Medulla oblongata (tissue), 1 donor: ENCODE measurements at regions not wholly inside any gene's neighbourhood (a gene's known extent, or its start where the extent isn't known, plus 50 kb on each side); places are given as distances from the start of the nearest gene placed in this dataset.

ENCODE experiments used
- DNase-seq: peaks from one replicate; pipeline ENCODE4 v3.0.0-alpha.2; 2015; ENCODE audit errors: extremely low spot score

DNA sequence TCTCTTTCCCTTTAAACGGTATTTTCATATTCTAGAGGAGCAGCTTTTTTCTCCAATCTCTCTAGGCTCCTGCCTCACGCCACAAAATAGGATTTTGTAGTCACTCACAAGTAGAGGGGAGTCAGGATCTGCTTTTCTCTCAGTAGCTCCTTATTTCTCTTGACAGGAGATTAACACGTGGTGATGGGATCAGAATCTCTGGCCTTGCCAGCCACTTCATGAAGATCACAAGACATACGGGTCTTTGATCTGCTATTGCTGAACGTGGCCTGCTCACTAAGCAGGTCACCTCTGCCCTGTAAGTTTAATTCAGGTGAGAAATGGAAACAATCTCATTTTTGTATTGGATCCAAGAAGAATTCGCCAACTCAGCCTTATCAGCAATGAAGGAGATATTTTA is 257.5 kb downstream of the DIRAS2 start:
- DNase-seq, result no peak

DNA sequence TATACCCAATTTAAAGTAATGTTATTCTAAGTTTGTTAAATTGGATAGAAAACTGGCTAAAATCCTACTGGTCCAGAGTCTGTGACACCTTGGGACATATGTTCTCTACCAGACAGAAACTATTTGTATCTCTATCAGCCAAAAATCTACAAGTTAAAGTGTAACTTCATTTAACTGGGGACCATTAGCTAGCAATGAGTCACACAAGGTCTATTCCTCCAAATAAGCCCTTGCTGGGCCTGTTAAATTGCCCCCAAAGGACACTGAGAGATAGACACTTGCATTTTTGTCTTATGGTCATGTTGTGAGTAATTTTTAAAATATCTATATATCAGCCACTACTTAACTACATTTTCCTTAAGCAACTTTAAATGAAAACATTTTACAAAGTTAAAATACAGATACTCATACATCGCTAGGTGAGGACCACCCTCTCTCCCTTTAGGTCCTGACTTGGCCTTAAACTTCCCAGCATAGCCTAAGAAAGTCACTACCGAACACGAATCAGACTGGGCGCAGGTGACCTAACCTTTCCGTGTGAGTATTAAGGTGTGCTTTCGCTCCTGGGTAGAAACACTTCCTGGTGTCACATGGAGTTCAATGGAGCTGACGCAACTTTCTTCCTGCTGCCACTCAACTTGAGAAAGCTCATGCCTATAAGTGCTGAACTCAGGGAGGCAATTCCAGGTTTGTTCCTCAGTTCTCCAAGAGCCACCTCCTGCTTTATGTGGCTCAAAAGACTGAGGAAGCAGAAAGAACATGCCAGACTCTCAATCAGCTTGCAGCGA is 249.1 kb downstream of the DIRAS2 start:
- DNase-seq, result no peak

DNA sequence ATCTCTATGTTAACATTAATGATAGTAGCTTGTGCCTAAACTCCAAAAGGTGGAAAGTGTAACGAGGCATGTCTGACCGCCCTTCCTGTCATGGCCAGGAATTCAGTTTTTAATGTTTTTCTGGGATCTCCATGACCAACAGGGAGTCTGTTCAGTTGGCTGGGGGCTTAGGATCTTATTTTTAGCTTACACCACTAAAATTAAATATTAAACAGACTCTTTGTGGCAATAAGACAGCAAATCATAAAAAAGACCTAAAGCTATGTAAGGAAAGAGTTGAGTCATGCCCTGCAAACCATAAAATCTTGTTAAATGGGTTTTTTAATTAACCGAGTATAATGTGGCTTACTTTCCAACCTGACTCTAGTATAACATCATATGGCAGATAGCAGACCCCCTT is 247.8 kb downstream of the DIRAS2 start:
- no peak for DNase-seq

DNA sequence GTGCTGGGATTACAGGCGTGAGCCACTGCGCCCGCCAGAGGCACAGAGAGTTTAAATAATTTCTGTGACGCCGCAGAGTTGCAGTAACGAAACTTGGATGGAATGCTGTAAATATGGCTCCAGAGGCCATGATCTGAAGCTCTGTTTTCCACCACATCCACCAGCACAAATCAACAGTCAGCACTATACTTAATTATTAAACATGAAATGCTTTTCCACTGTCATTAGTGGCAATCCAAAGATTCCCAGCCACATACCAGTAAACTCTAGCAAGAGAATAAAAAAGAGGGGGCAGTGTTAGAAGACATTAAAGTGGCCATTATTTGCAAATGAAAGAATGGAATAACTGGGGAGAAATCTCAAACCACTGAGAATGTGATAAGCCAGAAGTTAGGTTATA is 242.5 kb downstream of the DIRAS2 start:
- DNase-seq, result no peak

DNA sequence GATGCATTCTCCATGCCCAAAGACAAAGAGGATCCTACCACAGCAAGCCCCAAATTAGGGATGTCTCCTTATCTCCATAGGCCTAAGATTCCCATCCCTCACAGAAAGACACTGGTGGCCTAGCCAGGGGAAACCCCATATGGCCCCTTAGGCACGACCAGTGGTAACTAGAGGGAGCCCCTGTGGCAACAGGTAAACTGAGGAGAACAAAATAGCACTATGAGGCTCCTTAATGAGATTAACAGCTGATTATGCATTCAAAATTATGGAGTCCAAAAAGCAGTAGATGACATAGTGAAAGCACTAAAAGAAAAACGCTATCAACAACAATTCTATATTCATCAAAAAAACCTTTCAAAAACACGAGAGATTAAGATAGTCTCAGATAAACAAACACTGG is 234.0 kb downstream of the DIRAS2 start:
- no peak for DNase-seq

DNA sequence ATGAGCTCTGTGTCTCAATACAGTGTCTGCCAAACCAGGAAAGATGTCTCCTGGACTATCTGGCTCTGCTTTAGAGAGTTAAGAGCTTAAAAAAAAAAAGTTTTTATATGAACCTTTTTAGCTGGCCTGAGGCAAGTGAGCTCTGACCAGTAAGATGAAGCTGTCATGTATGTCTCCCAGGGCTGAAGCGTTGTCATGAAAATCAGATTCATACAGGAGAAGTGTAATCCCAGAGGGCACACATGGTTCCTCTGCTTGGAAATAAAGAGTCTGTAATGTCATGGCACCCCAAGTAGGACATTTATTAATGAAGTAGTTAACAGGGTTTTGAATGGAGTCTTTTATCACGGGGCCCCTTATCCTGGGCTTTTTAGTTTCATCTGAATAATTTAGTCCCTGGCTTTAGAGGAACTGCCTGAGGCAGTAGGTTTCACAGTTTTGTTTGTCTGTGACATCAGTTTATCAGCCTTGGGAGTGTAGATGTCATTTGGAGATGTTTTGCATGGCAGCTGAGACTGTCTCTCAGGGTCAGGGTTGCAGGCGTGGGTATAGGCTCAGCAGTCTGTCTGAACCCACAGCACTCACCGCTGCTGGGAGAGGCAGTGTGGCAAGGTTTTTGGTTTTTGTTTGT is 223.3 kb downstream of the DIRAS2 start:
- no peak for DNase-seq

DNA sequence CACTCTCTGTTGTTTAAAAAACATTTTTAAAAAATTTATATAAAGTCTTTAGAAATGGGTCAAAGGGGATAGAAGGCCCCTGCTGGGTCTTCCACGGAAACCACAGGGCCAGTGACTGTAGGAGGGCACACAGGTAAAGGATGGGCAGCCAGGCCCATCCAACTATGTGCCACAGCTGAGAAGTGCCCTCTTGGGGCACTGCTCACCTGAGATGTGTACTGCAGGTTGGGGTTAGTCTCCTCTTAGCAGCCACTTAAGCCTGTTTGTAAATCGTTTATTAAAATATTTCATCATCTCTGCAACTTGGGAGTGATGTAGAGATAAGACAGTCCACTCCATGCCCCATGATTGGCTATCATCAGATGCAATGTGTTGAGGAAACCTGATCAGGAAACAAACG is 222.4 kb downstream of the DIRAS2 start:
- no peak for DNase-seq

DNA sequence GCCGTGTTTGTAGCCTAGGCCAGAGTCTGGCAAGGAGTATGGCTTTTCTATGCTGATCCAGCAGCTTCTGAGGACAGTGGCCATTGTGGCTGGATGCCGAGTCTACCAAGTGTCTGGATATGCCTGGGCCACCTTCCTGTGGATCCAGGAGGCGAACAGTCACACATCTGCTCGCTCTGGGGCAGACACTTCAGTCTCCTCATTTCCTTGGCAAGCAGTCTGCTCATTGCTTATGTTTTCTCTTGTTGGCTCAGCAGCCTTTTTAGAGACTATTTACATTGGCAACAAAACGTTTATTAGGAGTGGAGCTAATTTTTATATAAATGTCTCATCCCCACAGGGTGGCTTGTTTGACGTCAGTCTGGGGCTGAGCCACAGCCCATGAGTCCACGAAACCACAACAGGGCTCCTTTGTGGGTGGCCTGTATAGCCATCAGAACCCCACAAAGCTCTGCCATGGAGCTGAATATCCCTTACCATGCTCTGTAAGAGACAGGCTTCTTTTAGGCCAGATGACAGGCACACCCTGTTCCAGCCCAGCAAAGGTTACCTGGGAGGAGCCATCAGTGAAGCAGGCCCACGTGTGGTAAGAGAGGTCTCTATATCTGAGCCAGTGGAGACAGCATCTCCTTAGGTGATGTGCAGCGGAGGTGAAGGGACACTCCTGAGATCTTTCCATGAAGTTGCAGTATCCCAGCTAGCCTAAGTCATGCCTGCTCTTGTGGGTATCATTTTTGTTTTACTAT is 221.7 kb downstream of the DIRAS2 start:
- no peak for DNase-seq

DNA sequence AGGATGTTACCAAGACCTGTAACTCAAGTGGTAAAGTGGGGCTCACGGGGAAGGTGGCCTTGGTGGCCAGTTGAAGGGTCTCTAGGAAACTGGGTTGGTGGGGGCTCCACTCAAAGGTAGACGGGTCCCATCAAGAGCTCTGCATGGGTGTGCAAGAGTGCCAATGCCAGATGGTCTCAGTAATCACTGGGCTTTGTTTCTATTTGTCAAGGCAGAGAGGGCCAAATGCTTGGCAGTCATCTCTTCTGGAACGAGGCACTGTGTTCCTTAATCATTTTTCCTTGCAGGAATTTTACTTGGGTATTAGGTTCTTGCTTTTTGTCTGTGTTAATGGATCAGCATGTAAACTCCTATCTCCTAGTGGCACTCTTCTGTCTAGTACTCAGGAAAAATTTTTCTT is 220.8 kb downstream of the DIRAS2 start:
- DNase-seq, result no peak

DNA sequence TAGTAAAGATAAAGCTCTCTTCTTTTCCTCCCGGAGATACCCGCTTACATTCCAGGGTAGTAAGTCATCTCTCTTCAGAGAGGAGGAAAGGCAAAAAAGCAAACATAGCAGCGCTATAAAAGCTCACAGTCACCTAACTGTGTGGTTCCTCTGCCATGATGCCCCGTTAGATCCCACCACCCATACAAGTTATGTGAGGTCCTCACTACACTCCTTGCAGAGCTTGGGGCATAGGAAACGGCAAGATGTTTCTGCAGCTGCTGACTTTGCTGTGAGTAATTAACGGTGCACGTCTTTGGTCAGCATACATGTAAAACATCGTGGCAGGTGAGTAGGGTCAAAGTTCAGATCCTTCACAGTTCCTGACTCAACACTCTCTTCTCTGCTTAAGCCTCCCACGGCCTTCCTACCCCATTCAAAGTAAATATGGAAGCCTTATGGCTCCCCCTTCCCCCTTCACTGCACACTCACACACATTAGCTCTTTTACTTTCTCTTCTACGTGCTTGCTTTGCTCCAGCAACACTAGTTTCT is 218.9 kb downstream of the DIRAS2 start:
- no peak for DNase-seq

DNA sequence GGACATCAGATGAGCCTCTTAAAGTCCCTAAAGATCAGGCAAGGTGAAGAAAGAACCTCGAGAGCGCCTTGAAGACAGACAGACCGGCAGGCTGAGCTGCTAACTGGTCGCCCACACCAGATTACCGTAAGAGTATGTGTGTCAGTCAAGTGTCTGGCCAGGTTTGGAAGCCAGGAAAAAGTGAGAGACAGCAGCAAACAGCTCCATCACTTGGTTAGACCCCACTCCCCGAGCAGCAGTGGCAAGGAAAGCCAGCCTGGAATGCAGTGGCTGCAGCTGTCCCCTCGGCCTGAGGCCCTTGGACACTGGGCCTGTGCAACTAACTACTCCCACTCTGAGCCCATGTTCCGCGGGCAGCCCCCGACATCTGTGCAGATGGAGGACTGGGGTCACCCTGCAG is 214.1 kb downstream of the DIRAS2 start:
- DNase-seq, result no peak

DNA sequence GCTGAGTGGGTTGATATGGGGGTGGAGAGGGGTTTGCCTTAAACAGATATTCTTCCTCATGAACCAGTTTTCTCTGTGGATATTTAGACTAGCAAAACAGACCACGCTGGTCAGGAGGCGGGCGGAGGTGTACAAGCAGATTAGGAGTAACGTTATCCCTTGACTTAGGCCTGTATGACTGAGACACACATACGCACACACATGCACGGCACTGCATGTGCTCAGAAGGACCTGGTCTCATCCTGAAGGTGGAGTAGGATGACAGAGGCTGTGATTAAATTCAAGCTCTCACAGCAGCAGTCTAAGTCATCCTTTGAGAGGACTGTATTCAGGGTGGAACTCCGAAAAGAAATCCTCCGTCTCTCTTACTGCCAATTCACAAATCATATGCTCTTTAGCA is 209.7 kb downstream of the DIRAS2 start:
- DNase-seq, result no peak

DNA sequence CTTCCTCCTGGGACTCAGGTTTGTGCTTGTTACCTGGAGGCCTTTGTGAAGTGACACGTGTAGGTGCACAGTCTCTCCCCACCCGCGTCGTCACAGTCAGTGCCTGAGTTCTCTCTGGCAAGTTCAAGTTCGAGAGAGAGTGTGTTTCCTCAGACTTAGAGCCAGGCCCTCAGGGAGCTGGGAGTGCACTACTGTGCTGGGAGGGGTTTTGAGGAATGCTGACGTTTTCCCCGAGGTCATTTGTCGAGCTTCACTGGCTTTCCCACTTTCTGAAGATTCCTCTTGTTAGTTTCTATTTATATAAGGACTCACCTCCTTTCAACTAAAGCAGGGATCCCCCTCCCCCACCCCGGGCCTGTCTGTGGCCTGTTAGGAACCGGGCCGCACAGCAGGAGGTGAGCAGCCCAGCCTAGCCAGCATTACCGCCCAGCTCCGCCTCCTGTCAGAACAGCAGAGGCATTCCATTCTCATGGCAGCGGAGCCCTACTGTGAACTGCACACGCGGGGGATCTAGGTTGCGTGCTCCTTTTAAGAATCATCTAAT is 209.2 kb downstream of the DIRAS2 start:
- DNase-seq, result no peak

DNA sequence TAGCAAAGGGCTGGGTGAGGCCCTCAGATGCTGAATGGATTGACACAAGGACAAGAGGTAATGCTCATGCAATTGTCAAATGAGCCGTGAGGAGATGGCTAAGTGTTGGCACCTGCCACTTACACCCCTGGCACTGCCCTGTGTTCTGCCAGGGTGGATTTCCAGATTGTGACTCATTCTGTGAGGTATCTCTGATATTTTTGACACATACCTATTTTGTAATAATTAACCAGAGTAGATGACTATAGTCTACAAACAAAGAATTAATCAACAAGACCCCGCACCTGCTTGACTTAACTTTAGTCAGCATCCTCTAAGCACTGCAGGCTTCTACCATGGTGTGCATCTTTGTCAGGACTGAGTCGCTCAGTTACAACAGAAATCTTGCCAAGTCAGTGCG is 200.8 kb downstream of the DIRAS2 start:
- no peak for DNase-seq

DNA sequence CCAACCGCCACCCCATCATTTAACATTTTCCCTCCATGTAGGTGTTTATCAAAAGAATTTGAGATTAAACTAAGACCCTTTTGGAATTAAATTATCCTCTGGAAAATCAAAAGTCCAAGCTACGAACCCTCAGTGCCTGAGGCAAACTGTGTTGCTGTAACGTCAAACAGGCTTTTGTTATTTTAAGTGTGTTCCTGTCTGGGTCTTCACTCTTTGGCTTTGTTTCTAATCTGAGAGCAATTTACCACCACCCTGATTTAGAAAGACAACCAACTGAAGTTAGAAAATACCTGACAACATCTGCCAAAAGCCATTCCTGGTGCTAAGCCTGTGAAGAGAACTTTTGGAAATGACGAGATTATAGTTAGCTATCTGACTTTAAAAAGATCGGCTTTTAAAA is 199.9 kb downstream of the DIRAS2 start:
- no peak for DNase-seq

DNA sequence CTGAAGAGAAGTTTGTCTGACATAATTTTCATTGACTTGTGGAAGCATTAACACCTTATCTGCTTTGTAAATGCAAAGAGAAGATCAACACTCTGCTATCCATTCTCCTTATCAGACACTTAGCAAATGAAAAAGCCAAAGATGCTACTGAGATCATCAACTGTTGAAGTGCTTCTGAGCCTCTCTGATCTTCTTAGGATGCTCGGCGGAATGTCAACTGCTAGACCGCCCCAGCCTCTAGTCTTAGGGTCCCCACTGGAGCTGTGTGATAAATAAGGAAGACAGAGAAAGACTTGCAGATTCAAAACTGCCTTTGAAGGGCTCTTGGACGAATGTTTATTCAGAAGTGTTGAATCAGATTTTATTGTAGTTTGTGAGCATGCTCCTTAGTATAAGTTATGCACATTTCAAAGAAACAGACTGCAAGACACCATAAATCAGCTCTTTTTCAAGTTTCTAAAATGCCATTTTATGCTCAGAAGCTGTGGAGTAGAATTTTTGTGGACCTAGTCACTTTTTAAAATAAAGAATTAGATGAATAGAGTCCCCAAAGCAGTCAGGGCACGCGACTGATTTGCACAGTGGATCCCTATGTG is 197.9 kb downstream of the DIRAS2 start:
- no peak for DNase-seq

DNA sequence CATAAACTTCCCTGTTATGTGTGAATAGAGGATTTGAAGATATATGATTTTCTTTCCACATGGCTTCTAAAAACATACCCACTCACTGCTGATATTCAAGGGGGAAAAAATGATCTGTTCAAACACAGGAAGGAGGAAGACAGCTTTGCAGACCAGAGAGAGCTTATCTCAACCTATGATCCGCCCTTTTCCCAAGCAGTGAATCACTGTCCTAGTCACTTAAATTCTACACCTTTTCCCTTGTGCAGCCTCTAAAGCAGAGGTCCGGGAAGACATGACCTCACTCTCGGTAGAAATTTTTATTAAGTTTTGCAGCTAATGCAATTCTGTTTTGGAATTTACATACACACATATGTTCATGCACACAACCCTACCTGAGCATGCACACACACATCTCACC is 197.2 kb downstream of the DIRAS2 start:
- DNase-seq, result no peak

DNA sequence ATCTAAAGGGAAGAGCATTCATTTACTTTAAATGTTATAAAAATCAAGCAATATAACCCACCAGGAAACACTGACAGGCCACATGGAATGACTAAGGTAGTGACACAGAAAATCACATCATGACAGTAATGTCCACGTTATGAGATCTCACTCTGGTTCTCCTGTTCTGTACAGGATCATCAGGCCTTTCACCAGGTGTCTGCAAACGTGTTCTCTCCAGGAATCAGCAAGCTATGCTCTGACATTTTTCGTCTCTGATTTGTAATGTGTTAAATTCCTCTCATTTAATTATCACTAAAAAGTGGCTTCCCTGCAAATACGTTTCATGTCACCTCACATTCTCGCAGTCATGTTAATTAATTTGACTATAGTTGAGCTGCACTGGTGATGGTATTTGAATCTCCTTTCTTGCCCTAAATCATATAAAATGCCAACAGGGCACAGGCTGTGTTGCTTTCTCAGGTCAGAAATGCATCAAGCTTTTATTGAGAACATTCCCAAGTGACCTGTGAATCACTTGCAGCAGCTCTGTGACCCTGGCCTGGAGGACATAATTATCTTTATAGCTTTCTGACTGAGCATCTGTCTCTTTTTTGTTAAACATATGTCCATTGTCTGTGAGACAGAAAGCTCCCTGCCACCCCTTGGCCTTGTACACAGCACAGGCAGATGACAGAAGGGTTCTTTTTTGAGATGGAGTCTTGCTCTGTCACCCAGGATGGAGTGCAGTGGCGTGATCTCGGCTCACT is 196.2 kb downstream of the DIRAS2 start:
- no peak for DNase-seq

DNA sequence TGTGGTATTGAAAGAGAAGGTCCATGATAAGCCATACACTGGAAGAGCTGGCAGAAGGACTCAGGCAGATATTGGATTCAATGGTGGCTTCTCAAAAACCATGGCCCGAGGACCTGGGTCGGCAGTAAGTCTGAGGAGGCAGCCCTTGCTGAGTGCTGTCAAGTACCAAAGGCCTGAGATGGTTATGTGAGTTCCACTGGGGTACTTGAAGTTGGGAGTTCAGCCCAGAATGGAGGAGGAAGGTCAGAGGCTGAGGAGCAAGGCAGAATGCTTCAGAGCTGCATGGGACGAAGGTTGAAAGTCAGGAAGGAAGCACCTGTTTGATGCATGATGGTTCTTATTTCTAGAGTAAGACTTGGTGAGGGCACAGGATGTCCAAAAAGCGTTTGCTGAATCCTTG is 194.9 kb downstream of the DIRAS2 start:
- DNase-seq, result no peak

DNA sequence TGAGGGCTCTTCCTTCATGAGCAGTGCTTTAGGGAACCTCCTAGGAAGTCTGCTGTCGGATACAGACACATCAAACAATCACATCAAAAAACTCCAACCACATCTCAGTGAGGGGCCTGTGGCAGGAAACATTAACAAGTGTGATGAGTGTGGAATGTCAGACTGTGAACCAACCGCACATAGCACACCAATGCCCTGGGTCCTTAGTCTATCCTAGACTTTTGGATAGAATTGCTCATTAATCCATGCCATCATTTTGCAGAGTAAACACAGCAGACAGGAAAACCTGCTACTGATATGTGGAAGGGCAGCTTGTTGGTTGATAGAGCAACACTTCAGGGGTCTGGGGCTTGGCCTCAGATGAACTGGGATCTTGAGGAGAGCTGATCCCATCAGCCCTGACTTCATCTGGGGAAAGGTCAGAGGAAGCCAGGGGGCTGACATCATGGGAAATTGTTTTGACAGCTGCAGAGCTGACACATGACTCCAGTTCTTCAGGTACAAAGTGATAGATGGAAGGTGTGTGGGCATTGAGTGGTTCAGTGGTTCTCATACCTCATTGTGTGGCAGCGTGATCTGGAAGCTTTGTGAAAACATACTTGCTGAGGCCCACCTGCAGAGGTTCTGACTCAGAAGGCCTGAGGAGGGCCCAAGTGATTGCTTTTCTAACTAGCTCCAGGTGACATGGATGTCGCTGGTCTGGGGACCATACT is 193.3 kb downstream of the DIRAS2 start:
- no peak for DNase-seq

DNA sequence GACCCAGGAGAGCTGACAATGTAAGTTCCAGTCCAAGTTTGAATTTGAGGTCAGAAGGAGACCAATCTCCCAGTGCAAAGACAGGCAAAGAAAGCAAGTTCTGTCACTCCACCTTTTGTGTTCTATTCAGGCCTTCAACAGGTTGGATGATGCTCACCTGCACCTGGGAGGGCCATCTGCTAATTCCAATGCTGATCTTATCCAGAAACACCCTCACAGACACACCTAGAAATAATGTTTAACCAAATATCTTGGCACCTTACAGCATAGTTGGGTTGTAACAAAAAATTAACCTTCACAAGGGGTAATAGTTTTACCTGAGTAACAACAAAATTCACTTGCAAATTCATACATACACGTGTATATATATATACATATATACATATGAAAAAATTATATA is 190.8 kb downstream of the DIRAS2 start:
- DNase-seq, result no peak
